NCI-H82 treated with DMSO at 0.1 percent for 48 hours (cell line): ENCODE measurements at regions not wholly inside any gene's neighbourhood (a gene's known extent, or its start where the extent isn't known, plus 50 kb on each side); places are given as distances from the start of the nearest gene placed in this dataset.

Experiments
- DNase-seq: peaks from one replicate; lab custom pipeline; 2025; ENCODE audit not compliant: unreplicated experiment; lab: John Stamatoyannopoulos, UW

GRCh38 chr4:176383273-176384077 is 63.7 kb downstream of the SPCS3 start:
- no peak for DNase-seq

GRCh38 chr4:176385601-176386000 is 65.8 kb downstream of the SPCS3 start:
- DNase-seq, result no peak

- DNase-seq, result no peak
Measured at GRCh38 chr4:176387571-176387970, 67.8 kb downstream of the SPCS3 start.

GRCh38 chr4:176393306-176394013 is 73.7 kb downstream of the SPCS3 start:
- DNase-seq, result no peak

GRCh38 chr4:176400816-176401461 is 81.2 kb downstream of the SPCS3 start:
- DNase-seq, result no peak

GRCh38 chr4:176404621-176405020 is 84.9 kb downstream of the SPCS3 start:
- DNase-seq, result no peak

- no peak for DNase-seq
Measured at GRCh38 chr4:176406297-176406696, 86.5 kb downstream of the SPCS3 start.

- no peak for DNase-seq
Measured at GRCh38 chr4:176406736-176407135, 87.0 kb downstream of the SPCS3 start.

GRCh38 chr4:176409627-176410026 is 89.9 kb downstream of the SPCS3 start:
- no peak for DNase-seq

- no peak for DNase-seq
Measured at GRCh38 chr4:176413171-176413570, 93.4 kb downstream of the SPCS3 start.

- no peak for DNase-seq
Measured at GRCh38 chr4:176422001-176422400, 102.2 kb downstream of the SPCS3 start.

- no peak for DNase-seq
Measured at GRCh38 chr4:176422511-176422910, 102.7 kb downstream of the SPCS3 start.

- DNase-seq, result no peak
Measured at GRCh38 chr4:176425035-176425434, 105.3 kb downstream of the SPCS3 start.

- no peak for DNase-seq
Measured at GRCh38 chr4:176432811-176433540, 113.2 kb downstream of the SPCS3 start.

- DNase-seq, result no peak
Measured at GRCh38 chr4:176433983-176434382, 114.2 kb downstream of the SPCS3 start.

GRCh38 chr4:176435901-176436292 is 116.1 kb downstream of the SPCS3 start:
- DNase-seq, result no peak

GRCh38 chr4:176436293-176436973 is 116.7 kb downstream of the SPCS3 start:
- no peak for DNase-seq

- DNase-seq, result no peak
Measured at GRCh38 chr4:176437756-176438155, 118.0 kb downstream of the SPCS3 start.

- DNase-seq, result no peak
Measured at GRCh38 chr4:176438401-176438800, 118.6 kb downstream of the SPCS3 start.

GRCh38 chr4:176439611-176440010 is 119.8 kb downstream of the SPCS3 start:
- no peak for DNase-seq

GRCh38 chr4:176440698-176441097 is 120.9 kb downstream of the SPCS3 start:
- no peak for DNase-seq
